ENCODE measurements at regions not wholly inside any gene's neighbourhood (a gene's known extent, or its start where the extent isn't known, plus 50 kb on each side); places are given as distances from the start of the nearest gene placed in this dataset.

DNA sequence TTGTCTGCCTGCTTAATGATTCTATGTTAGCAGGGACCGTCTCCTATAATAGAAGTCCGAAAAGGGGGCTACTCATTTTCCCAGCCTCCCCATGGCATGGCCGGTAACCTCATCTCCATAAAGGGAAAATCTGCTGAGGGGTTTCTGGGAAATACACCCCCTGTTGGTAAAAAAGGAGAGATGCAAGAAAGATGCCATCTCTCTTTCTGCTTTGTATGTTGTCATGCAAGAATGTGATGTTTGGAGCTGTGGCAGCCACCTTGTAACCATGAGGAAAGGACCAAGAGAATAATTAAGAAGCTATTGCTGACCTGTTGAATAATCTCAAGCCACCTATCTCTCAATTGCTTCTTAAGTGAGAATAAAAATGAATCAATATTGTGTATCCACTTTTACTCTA is 94.8 kb upstream of the XYLT1 start:
- H3K4me3 Mint-ChIP-seq: no peak overlapping the region
- TF ChIP-seq ATF6 (CRISPR knock-in tag; IDR thresholded peaks at IDR 0.05): no peak
- no peak for TF ChIP-seq ZNF317 (CRISPR knock-in tag; IDR thresholded peaks at IDR 0.05; ENCODE audit: borderline replicate concordance, low read depth)
- TF ChIP-seq SOX15 (CRISPR knock-in tag; IDR thresholded peaks at IDR 0.05): no peak
- TF ChIP-seq ZNF121 (CRISPR knock-in tag; IDR thresholded peaks at IDR 0.05): no peak
- no peak for TF ChIP-seq NFE2L1 (CRISPR knock-in tag; IDR thresholded peaks at IDR 0.05)
- TF ChIP-seq JUN (CRISPR knock-in tag; IDR thresholded peaks at IDR 0.05): no peak
- TF ChIP-seq, protein P1, sequence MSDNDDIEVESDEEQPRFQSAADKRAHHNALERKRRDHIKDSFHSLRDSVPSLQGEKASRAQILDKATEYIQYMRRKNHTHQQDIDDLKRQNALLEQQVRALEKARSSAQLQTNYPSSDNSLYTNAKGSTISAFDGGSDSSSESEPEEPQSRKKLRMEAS (CRISPR knock-in tag; IDR thresholded peaks at IDR 0.05): no peak
- TF ChIP-seq, protein P2, sequence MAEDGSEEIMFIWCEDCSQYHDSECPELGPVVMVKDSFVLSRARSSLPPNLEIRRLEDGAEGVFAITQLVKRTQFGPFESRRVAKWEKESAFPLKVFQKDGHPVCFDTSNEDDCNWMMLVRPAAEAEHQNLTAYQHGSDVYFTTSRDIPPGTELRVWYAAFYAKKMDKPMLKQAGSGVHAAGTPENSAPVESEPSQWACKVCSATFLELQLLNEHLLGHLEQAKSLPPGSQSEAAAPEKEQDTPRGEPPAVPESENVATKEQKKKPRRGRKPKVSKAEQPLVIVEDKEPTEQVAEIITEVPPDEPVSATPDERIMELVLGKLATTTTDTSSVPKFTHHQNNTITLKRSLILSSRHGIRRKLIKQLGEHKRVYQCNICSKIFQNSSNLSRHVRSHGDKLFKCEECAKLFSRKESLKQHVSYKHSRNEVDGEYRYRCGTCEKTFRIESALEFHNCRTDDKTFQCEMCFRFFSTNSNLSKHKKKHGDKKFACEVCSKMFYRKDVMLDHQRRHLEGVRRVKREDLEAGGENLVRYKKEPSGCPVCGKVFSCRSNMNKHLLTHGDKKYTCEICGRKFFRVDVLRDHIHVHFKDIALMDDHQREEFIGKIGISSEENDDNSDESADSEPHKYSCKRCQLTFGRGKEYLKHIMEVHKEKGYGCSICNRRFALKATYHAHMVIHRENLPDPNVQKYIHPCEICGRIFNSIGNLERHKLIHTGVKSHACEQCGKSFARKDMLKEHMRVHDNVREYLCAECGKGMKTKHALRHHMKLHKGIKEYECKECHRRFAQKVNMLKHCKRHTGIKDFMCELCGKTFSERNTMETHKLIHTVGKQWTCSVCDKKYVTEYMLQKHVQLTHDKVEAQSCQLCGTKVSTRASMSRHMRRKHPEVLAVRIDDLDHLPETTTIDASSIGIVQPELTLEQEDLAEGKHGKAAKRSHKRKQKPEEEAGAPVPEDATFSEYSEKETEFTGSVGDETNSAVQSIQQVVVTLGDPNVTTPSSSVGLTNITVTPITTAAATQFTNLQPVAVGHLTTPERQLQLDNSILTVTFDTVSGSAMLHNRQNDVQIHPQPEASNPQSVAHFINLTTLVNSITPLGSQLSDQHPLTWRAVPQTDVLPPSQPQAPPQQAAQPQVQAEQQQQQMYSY (CRISPR knock-in tag; IDR thresholded peaks at IDR 0.05): no peak
- TF ChIP-seq ZNF671 (CRISPR knock-in tag; IDR thresholded peaks at IDR 0.05): no peak
- TF ChIP-seq, protein P3, sequence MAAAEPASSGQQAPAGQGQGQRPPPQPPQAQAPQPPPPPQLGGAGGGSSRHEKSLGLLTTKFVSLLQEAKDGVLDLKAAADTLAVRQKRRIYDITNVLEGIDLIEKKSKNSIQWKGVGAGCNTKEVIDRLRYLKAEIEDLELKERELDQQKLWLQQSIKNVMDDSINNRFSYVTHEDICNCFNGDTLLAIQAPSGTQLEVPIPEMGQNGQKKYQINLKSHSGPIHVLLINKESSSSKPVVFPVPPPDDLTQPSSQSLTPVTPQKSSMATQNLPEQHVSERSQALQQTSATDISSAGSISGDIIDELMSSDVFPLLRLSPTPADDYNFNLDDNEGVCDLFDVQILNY (CRISPR knock-in tag; IDR thresholded peaks at IDR 0.05): no peak
- H3K27ac Mint-ChIP-seq: no peak overlapping the region
- no peak for DNase-seq (ENCODE audit: low spot score)
- ChIA-PET CTCF (interaction anchor here (0.6 to 5.3 kb wide), 4 partner anchors 14 to 636 kb away, joined by 3 to 22 read pairs (median 5); no protein-coding TSS in a partner anchor), POLR2A (no interaction called here)
- no peaks in the 10 kb centered on the region for H3K4me1 Mint-ChIP-seq
- H3K27me3 Mint-ChIP-seq (ENCODE audit: low read depth): no peaks in the 10 kb centered on the region
- H3K36me3 Mint-ChIP-seq: no peaks in the 10 kb centered on the region
- peaks cover 11% of the 10 kb centered on the region for H3K9me3 Mint-ChIP-seq
- ATAC-seq: no peak

DNA sequence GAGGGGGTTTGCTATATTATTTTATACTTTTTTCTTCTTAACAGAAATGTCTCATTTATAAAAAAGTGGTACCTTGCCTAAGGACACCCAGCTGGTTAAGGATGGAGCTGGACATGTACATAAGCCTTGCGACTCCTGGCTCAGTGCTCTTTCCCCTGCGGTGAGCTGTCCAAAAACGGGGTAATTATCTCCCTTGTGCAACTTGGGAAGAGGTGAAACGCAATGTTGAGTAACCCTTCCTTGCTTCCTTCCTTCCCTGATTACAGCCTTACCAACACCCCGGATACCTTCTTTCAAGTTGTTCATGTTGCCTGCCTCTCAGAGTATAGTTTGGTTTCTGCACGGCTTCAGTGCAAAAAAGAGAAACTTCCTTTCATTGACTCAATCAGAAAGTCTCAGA is 94.1 kb upstream of the XYLT1 start:
- Mint-ChIP-seq H3K27me3 (ENCODE audit: low read depth) (no peaks in the 10 kb centered on the region), H3K36me3 (no peaks in the 10 kb centered on the region), H3K4me3 (no peak overlapping the region), H3K4me1 (no peaks in the 10 kb centered on the region), H3K9me3 (peaks cover 11% of the 10 kb centered on the region), H3K27ac (no peak overlapping the region)
- TF ChIP-seq MXD4 (CRISPR knock-in tag; IDR thresholded peaks at IDR 0.05; ENCODE audit: borderline replicate concordance) (no peak), TEAD1 (CRISPR knock-in tag; IDR thresholded peaks at IDR 0.05) (no peak)
- ATAC-seq: no peak
- ChIA-PET CTCF (interaction anchor here (1.0 to 5.3 kb wide), 2 partner anchors 14 to 82 kb away, joined by 3 to 22 read pairs; no protein-coding TSS in a partner anchor), POLR2A (no interaction called here)
- DNase-seq (ENCODE audit: low spot score): no peak

GRCh38 chr16:17563323-17564091 is 92.7 kb upstream of the XYLT1 start:
- ChIA-PET CTCF (no interaction called here), POLR2A (no interaction called here)
- no peak overlapping the region for H3K4me3 Mint-ChIP-seq
- DNase-seq (ENCODE audit: low spot score): no peak
- H3K27ac Mint-ChIP-seq: no peak overlapping the region
- H3K36me3 Mint-ChIP-seq: no peaks in the 10 kb centered on the region
- H3K4me1 Mint-ChIP-seq: no peaks in the 10 kb centered on the region; the same call in 1 of the 2 replicates
- peaks cover 11% of the 10 kb centered on the region for H3K9me3 Mint-ChIP-seq
- no peak for TF ChIP-seq ZNF219 (CRISPR knock-in tag; IDR thresholded peaks at IDR 0.05; ENCODE audit: borderline replicate concordance)
- H3K27me3 Mint-ChIP-seq (ENCODE audit: low read depth): no peaks in the 10 kb centered on the region
- ATAC-seq: no peak

Measured in WTC11 (cell line).